OCI-LY7 (cell line): ENCODE measurements at regions not wholly inside any gene's neighbourhood (a gene's known extent, or its start where the extent isn't known, plus 50 kb on each side); places are given as distances from the start of the nearest gene placed in this dataset.

Experiments used
- CTCF ChIP-seq: fragments of 200-600 bp; sonication (generic); conservative IDR thresholded peaks from 2 replicates; pipeline ENCODE4 v1.5.1; 2014; ENCODE audit warnings: mild to moderate bottlenecking, antibody characterized with exemption, low read length, moderate library complexity, mixed read lengths
- EZH2phosphoT487 ChIP-seq: fragments of 200-600 bp; sonication (generic); IDR thresholded peaks from 2 replicates; pipeline ENCODE4 v1.6.1; 2018; ENCODE audit warnings: low read depth, borderline replicate concordance, mild to moderate bottlenecking, mixed run types, antibody characterized with exemption, low read length, moderate library complexity, mixed read lengths

GRCh38 chr7:10579561-10579960 lies 394.1 kb upstream of the PHF14 start:
- TF ChIP-seq CTCF = no peak
- no peak for TF ChIP-seq EZH2phosphoT487
